ENCODE measurements at regions not wholly inside any gene's neighbourhood (a gene's known extent, or its start where the extent isn't known, plus 50 kb on each side); places are given as distances from the start of the nearest gene placed in this dataset.

- no peak for TF ChIP-seq POLR2A (IDR thresholded peaks at IDR 0.05; ENCODE audit: low read length)
- no peak for TF ChIP-seq CTCF (IDR thresholded peaks at IDR 0.05)
- no peak for TF ChIP-seq CHD2 (IDR thresholded peaks at IDR 0.05; ENCODE audit: low read length, partially characterized antibody)
- no peak for TF ChIP-seq E2F6 (IDR thresholded peaks at IDR 0.05; ENCODE audit: borderline replicate concordance, low read depth)
- TF ChIP-seq BHLHE40 (IDR thresholded peaks at IDR 0.05; ENCODE audit: low read depth, low read length) = no peak
- no peak for TF ChIP-seq RCOR1 (IDR thresholded peaks at IDR 0.05; ENCODE audit: low read depth, low read length)
- no peak for TF ChIP-seq EHF (CRISPR knock-in tag; IDR thresholded peaks at IDR 0.05)
- TF ChIP-seq EP300 (IDR thresholded peaks at IDR 0.05) = no peak
- no peak for TF ChIP-seq RAD21 (conservative IDR thresholded peaks at IDR 0.05 in 1 of 2, IDR thresholded peaks at IDR 0.05 in 1 of 2)
- TF ChIP-seq JUNB (IDR thresholded peaks at IDR 0.05) = no peak
- TF ChIP-seq SREBF2 (IDR thresholded peaks at IDR 0.05) = no peak
- TF ChIP-seq EHMT2 (IDR thresholded peaks at IDR 0.05; ENCODE audit: low read depth) = no peak
- TF ChIP-seq HOXB5 (CRISPR knock-in tag; IDR thresholded peaks at IDR 0.05) = no peak
Observed at GRCh38 chr19:23539499-23539898, 144.2 kb upstream of the ZNF91 start.

Measured in A549 (cell line).